ENCODE measurements at regions not wholly inside any gene's neighbourhood (a gene's known extent, or its start where the extent isn't known, plus 50 kb on each side); places are given as distances from the start of the nearest gene placed in this dataset.
"Not testable (repeated sequence)": the region's sequence is repeated elsewhere in the genome, so short reads cannot be mapped to it uniquely, and the experiment has no call there.

GRCh38 chr11:91996526-91996925, 228.1 kb upstream of the FAT3 start:
- H3K36me3 ChIP-seq (replicated peaks in 1 of 2; ENCODE audit: insufficient read depth in 1 of 2, low read depth in 2 of 2) = no peaks in the 10 kb centered on the region
- no peak for TF ChIP-seq POLR2A (IDR thresholded peaks at IDR 0.05)
- TF ChIP-seq CTCF (IDR thresholded peaks at IDR 0.05) = no peak
- H3K27ac ChIP-seq = no peak overlapping the region
- ATAC-seq (no peak), DNase-seq (no peak)
- H3K4me3 ChIP-seq = no peak overlapping the region
- intact Hi-C loops (cut with DNase I) = no loop called here
- no peaks in the 10 kb centered on the region for H3K4me1 ChIP-seq
- no peaks in the 10 kb centered on the region for H3K9me3 ChIP-seq
- H3K27me3 ChIP-seq = no peaks in the 10 kb centered on the region
- 72 to 89% methylated on average over 1 of the region's 1 CpG for WGBS, 2 donors

- DNase-seq; H3K4me1 ChIP-seq; ATAC-seq; H3K9me3 ChIP-seq; H3K27ac ChIP-seq; H3K27me3 ChIP-seq; H3K36me3 ChIP-seq (replicated peaks in 1 of 2; ENCODE audit: insufficient read depth in 1 of 2, low read depth in 2 of 2); H3K4me3 ChIP-seq; intact Hi-C loops (cut with DNase I): not testable (repeated sequence)
Observed at GRCh38 chr11:91988443-91988842, 236.2 kb upstream of the FAT3 start.

GRCh38 chr11:91986218-91986617, 238.4 kb upstream of the FAT3 start:
- no peak overlapping the region for H3K27ac ChIP-seq
- no peaks in the 10 kb centered on the region for H3K9me3 ChIP-seq

GRCh38 chr11:91984033-91984584, 240.5 kb upstream of the FAT3 start:
- no peaks in the 10 kb centered on the region for H3K36me3 ChIP-seq (replicated peaks in 1 of 2; ENCODE audit: insufficient read depth in 1 of 2, low read depth in 2 of 2)
- H3K9me3 ChIP-seq = no peaks in the 10 kb centered on the region
- DNase-seq (no peak), ATAC-seq (no peak)
- TF ChIP-seq CTCF (IDR thresholded peaks at IDR 0.05) (no peak), POLR2A (IDR thresholded peaks at IDR 0.05) (no peak)
- no peak overlapping the region for H3K27ac ChIP-seq
- no peak overlapping the region for H3K4me3 ChIP-seq
- WGBS, 2 donors = 39 to 42% methylated on average over 5 of the region's 5 CpGs
- H3K27me3 ChIP-seq = no peaks in the 10 kb centered on the region
- H3K4me1 ChIP-seq = peaks cover 5% of the 10 kb centered on the region
- intact Hi-C loops (cut with DNase I) = no loop called here

More at GRCh38 chr11:91986218-91986617, 238.4 kb upstream of the FAT3 start:
- intact Hi-C loops (cut with DNase I) = no loop called here
- TF ChIP-seq CTCF (IDR thresholded peaks at IDR 0.05) = no peak
- TF ChIP-seq POLR2A (IDR thresholded peaks at IDR 0.05) = no peak
- no peaks in the 10 kb centered on the region for H3K27me3 ChIP-seq
- H3K4me1 ChIP-seq = peaks cover 5% of the 10 kb centered on the region
- no peaks in the 10 kb centered on the region for H3K36me3 ChIP-seq (replicated peaks in 1 of 2; ENCODE audit: insufficient read depth in 1 of 2, low read depth in 2 of 2)
- DNase-seq = no peak
- ATAC-seq = no peak
- H3K4me3 ChIP-seq = no peak overlapping the region

- TF ChIP-seq POLR2A (IDR thresholded peaks at IDR 0.05) (no peak), CTCF (IDR thresholded peaks at IDR 0.05) (no peak)
- peak; percentile 26 to 67 (median 42) for DNase-seq
- intact Hi-C loops (cut with DNase I) = no loop called here
- H3K4me1 ChIP-seq = peaks cover 5% of the 10 kb centered on the region
- H3K9me3 ChIP-seq = no peaks in the 10 kb centered on the region
- no peak overlapping the region for H3K27ac ChIP-seq
- H3K4me3 ChIP-seq = no peak overlapping the region
- ATAC-seq = peak; percentile 77
- no peaks in the 10 kb centered on the region for H3K36me3 ChIP-seq (replicated peaks in 1 of 2; ENCODE audit: insufficient read depth in 1 of 2, low read depth in 2 of 2)
- 0 to 10% methylated on average over 1 of the region's 1 CpG for WGBS, 2 donors
- H3K27me3 ChIP-seq = no peaks in the 10 kb centered on the region
Observed at GRCh38 chr11:91981995-91982394, 242.6 kb upstream of the FAT3 start.

All from body of pancreas (tissue), 4 donors.